ENCODE measurements at regions not wholly inside any gene's neighbourhood (a gene's known extent, or its start where the extent isn't known, plus 50 kb on each side); places are given as distances from the start of the nearest gene placed in this dataset.

DNA sequence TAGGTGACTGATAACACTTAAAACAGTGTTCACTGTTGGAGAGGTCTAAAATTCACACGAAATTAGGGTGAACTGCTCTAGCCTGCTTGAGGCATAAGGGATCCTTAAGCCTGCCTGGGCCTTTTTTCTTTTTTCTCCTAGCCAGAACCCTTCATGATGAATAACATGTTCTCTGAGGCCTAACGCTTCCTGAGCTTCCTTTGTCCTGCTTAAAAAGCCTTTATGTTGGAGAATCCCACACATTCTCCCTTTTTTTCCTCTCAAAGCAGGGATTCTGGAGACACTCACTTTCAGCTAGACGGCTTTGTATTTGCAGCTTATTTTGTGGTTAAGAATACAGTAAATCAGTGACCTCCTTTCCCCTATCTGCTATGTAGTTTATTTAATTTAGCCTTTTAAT lies 354.7 kb upstream of the PHF14 start:
- Histone ChIP-seq H3K36me3 (ENCODE audit: control insufficient read depth in 2 of 2, extremely low read depth in 1 of 2, insufficient read depth in 2 of 2, low read length in 2 of 2) (no peaks in the 10 kb centered on the region), H3K27ac (ENCODE audit: control insufficient read depth, insufficient read depth, low read length) (no peak overlapping the region), H3K9me3 (ENCODE audit: control insufficient read depth, low read depth, low read length) (no peaks in the 10 kb centered on the region), H3K4me2 (ENCODE audit: control insufficient read depth, extremely low read depth, insufficient read depth, low read depth, low read length) (no peak overlapping the region), H3K4me3 (ENCODE audit: control insufficient read depth in 2 of 3, extremely low read depth in 1 of 3, insufficient read depth in 2 of 3, low read depth in 1 of 3, low read length in 3 of 3) (no peak overlapping the region), H3K79me2 (ENCODE audit: control insufficient read depth, insufficient read depth, low read length) (no peaks in the 10 kb centered on the region), H3K9me1 (ENCODE audit: control insufficient read depth, extremely low read depth, insufficient read depth, low read length) (no peaks in the 10 kb centered on the region), H3K9ac (ENCODE audit: control insufficient read depth, extremely low read depth, insufficient read depth, low read length) (no peak overlapping the region), H2AFZ (ENCODE audit: control insufficient read depth, low read length) (no peak overlapping the region), H3K27me3 (ENCODE audit: control insufficient read depth, extremely low read depth, insufficient read depth, low read length) (no peaks in the 10 kb centered on the region), H4K20me1 (ENCODE audit: control insufficient read depth, extremely low read depth, insufficient read depth, low read length) (no peaks in the 10 kb centered on the region), H3K4me1 (ENCODE audit: control insufficient read depth, extremely low read depth, insufficient read depth, low read length) (no peaks in the 10 kb centered on the region)
- dilution Hi-C loops (cut with MboI; ENCODE audit: extremely low pct_ligation_motif_present, low sequenced_read_pairs), result no loop called here
- FAIRE-seq (no peak), DNase-seq (ENCODE audit: low read depth, low spot score) (no peak)
- TF ChIP-seq, protein P1, sequence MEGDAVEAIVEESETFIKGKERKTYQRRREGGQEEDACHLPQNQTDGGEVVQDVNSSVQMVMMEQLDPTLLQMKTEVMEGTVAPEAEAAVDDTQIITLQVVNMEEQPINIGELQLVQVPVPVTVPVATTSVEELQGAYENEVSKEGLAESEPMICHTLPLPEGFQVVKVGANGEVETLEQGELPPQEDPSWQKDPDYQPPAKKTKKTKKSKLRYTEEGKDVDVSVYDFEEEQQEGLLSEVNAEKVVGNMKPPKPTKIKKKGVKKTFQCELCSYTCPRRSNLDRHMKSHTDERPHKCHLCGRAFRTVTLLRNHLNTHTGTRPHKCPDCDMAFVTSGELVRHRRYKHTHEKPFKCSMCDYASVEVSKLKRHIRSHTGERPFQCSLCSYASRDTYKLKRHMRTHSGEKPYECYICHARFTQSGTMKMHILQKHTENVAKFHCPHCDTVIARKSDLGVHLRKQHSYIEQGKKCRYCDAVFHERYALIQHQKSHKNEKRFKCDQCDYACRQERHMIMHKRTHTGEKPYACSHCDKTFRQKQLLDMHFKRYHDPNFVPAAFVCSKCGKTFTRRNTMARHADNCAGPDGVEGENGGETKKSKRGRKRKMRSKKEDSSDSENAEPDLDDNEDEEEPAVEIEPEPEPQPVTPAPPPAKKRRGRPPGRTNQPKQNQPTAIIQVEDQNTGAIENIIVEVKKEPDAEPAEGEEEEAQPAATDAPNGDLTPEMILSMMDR (optimal IDR thresholded peaks at IDR 0.05 in 1 of 3, IDR thresholded peaks at IDR 0.05 in 1 of 3, conservative IDR thresholded peaks at IDR 0.05 in 1 of 3; ENCODE audit: extremely low read depth in 1 of 3, insufficient read depth in 2 of 3, low read length in 3 of 3), result no peak
- no peak for TF ChIP-seq EZH2 (IDR thresholded peaks at IDR 0.05; ENCODE audit: low read length)

DNA sequence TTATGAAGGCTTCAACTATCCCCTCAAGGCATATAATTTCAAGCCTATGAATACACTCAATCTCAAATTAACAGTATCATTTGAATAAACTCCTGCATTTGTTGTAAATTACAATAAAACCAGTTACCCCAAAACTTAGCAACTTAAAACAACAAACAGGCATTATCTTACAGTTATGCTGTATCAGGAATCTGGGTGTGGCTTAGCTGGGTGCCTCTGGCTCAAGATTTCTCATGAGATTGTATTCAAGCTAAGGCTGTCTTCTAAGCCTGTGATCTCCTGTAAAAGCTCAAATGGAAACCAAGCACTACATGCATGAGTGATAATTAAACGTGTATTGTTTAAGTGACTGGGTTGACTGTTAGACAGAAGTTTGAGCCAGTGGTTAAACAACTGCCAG lies 341.0 kb upstream of the PHF14 start:
- no peak for TF ChIP-seq EZH2 (IDR thresholded peaks at IDR 0.05; ENCODE audit: low read length)
- TF ChIP-seq, protein P1 (optimal IDR thresholded peaks at IDR 0.05 in 1 of 3, IDR thresholded peaks at IDR 0.05 in 1 of 3, conservative IDR thresholded peaks at IDR 0.05 in 1 of 3; ENCODE audit: extremely low read depth in 1 of 3, insufficient read depth in 2 of 3, low read length in 3 of 3), result no peak

More for the DNA sequence above, 341.0 kb upstream of the PHF14 start:
- no peak overlapping the region for H3K9ac ChIP-seq (ENCODE audit: control insufficient read depth, extremely low read depth, insufficient read depth, low read length)
- no peaks in the 10 kb centered on the region for H3K27me3 ChIP-seq (ENCODE audit: control insufficient read depth, extremely low read depth, insufficient read depth, low read length)
- DNase-seq (ENCODE audit: low read depth, low spot score) (no peak), FAIRE-seq (no peak)
- dilution Hi-C loops (cut with MboI; ENCODE audit: extremely low pct_ligation_motif_present, low sequenced_read_pairs), result no loop called here
- no peak overlapping the region for H3K27ac ChIP-seq (ENCODE audit: control insufficient read depth, insufficient read depth, low read length)
- no peak overlapping the region for H3K4me3 ChIP-seq (ENCODE audit: control insufficient read depth in 2 of 3, extremely low read depth in 1 of 3, insufficient read depth in 2 of 3, low read depth in 1 of 3, low read length in 3 of 3)
- H3K79me2 ChIP-seq (ENCODE audit: control insufficient read depth, insufficient read depth, low read length), result no peaks in the 10 kb centered on the region
- H3K4me1 ChIP-seq (ENCODE audit: control insufficient read depth, extremely low read depth, insufficient read depth, low read length), result no peaks in the 10 kb centered on the region
- H3K36me3 ChIP-seq (ENCODE audit: control insufficient read depth in 2 of 2, extremely low read depth in 1 of 2, insufficient read depth in 2 of 2, low read length in 2 of 2), result no peaks in the 10 kb centered on the region
- H3K4me2 ChIP-seq (ENCODE audit: control insufficient read depth, extremely low read depth, insufficient read depth, low read depth, low read length), result no peak overlapping the region
- no peaks in the 10 kb centered on the region for H3K9me1 ChIP-seq (ENCODE audit: control insufficient read depth, extremely low read depth, insufficient read depth, low read length)
- H2AFZ ChIP-seq (ENCODE audit: control insufficient read depth, low read length), result no peak overlapping the region
- H4K20me1 ChIP-seq (ENCODE audit: control insufficient read depth, extremely low read depth, insufficient read depth, low read length), result no peaks in the 10 kb centered on the region
- H3K9me3 ChIP-seq (ENCODE audit: control insufficient read depth, low read depth, low read length), result no peaks in the 10 kb centered on the region

All from keratinocyte (primary cell).